Uterus (tissue), 3 donors: ENCODE measurements at regions not wholly inside any gene's neighbourhood (a gene's known extent, or its start where the extent isn't known, plus 50 kb on each side); places are given as distances from the start of the nearest gene placed in this dataset.

Experiments
- DNase-seq, 2 donors: peaks; one replicate each; pipeline ENCODE4 v3.0.0-alpha.2; 2019 to 2020
- H3K27ac ChIP-seq, 2 donors: fragments of 200-600 bp; sonication (generic); 1 replicate in 1 of 2; 2 replicates in 1 of 2; pipeline ENCODE4 v1.5.1; 2016 to 2018
- H3K27me3 ChIP-seq, 2 donors: fragments of 200-600 bp; sonication (generic); one replicate each; pipeline ENCODE4 v1.5.1; 2018 to 2019; ENCODE audit warnings: control low read depth in 1 of 2
- H3K36me3 ChIP-seq, 2 donors: fragments of 200-600 bp; sonication (generic); one replicate each; pipeline ENCODE4 v1.5.1; 2019; ENCODE audit warnings: control low read depth in 1 of 2
- H3K4me1 ChIP-seq, 2 donors: fragments of 200-600 bp; sonication (generic); one replicate each; pipeline ENCODE4 v1.5.1; 2018 to 2019; ENCODE audit warnings: control low read depth in 1 of 2
- H3K4me3 ChIP-seq, 2 donors: fragments of 200-600 bp; sonication (generic); 1 replicate in 1 of 2; 2 replicates in 1 of 2; pipeline ENCODE4 v1.5.1; 2018 to 2019; ENCODE audit warnings: mild to moderate bottlenecking in 1 of 2
- H3K9me3 ChIP-seq, 2 donors: fragments of 200-600 bp; sonication (generic); one replicate each; pipeline ENCODE4 v1.5.1; 2019; ENCODE audit warnings: control low read depth in 1 of 2
- POLR2A ChIP-seq, 2 donors: fragments of 450-650 bp; IDR thresholded peaks; one replicate each; pipeline ENCODE4 v1.6.1; 2016; ENCODE audit warnings: antibody characterized with exemption in 2 of 2, mild to moderate bottlenecking in 1 of 2, moderate library complexity in 1 of 2
- intact Hi-C: fragments of 100-400 bp; cut with DNase I; formaldehyde crosslinking; loops from one replicate; pipeline ENCODE4 v1.15.1; 2023; ENCODE audit warnings: low total_unique reads
- TF ChIP-seq, protein P1 (sequence below), 4 experiments: fragments of 200-600 bp in 2 of 4; fragments of 450-650 bp in 2 of 4; sonication (generic) in 2 of 4; IDR thresholded peaks; one replicate each; pipeline ENCODE4 v1.5.1; 2016 to 2019; ENCODE audit warnings: antibody characterized with exemption in 4 of 4, mild to moderate bottlenecking in 2 of 4, moderate library complexity in 1 of 4
- donor health status: DM: yes; HTN: yes; CAD: no.

DNA sequence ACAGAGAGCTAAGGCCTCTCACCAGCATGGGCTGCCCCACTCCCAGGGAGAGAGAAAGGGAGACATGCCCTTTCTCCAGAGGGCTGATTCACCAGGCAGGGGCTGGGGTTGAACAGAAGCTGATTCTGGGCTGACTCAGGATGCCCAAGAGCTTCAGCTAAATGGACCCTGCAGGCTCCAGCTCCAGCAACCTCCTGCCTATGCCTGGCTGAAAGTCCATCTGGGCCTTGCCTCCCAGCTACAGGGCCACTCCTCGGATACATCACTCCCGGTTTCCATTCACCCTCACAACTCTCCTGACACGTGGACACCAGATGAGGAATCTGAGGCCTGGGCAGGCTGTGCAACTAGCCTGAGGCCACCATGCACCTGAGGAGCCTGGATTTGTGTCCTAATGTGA is 215.5 kb downstream of the BUD13 start:
- Histone ChIP-seq H3K27me3 (no peaks in the 10 kb centered on the region), H3K4me1 (no peaks in the 10 kb centered on the region), H3K27ac (no peak overlapping the region), H3K9me3 (no peaks in the 10 kb centered on the region), H3K4me3 (no peak overlapping the region), H3K36me3 (no peaks in the 10 kb centered on the region)
- no peak for DNase-seq
- intact Hi-C loops = no loop called here
- TF ChIP-seq, protein P1, sequence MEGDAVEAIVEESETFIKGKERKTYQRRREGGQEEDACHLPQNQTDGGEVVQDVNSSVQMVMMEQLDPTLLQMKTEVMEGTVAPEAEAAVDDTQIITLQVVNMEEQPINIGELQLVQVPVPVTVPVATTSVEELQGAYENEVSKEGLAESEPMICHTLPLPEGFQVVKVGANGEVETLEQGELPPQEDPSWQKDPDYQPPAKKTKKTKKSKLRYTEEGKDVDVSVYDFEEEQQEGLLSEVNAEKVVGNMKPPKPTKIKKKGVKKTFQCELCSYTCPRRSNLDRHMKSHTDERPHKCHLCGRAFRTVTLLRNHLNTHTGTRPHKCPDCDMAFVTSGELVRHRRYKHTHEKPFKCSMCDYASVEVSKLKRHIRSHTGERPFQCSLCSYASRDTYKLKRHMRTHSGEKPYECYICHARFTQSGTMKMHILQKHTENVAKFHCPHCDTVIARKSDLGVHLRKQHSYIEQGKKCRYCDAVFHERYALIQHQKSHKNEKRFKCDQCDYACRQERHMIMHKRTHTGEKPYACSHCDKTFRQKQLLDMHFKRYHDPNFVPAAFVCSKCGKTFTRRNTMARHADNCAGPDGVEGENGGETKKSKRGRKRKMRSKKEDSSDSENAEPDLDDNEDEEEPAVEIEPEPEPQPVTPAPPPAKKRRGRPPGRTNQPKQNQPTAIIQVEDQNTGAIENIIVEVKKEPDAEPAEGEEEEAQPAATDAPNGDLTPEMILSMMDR (IDR thresholded peaks at IDR 0.05) = no peak
- no peak for TF ChIP-seq POLR2A (IDR thresholded peaks at IDR 0.05)

DNA sequence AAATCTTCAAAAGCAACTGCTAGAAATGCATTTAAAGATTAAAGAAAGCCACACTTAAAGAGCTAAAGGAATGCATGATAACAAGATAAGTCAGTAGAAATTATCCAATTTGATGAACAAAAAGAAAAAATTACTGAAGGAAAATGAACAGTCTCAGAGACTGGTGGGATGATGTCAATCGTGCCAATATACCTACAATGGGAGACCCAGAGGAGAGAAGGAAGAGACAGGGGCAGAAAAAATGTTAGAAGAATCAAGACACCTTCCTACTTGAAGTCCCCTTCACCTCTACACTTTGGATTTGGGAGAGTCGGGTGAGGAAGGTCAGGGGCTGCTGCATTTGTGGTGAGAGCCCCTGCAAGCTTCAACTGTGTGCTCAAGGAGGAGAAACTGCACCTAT is 216.3 kb downstream of the BUD13 start:
- H3K27me3 ChIP-seq = no peaks in the 10 kb centered on the region
- no peak for DNase-seq
- H3K36me3 ChIP-seq = no peaks in the 10 kb centered on the region
- H3K4me3 ChIP-seq = no peak overlapping the region
- no peak for TF ChIP-seq POLR2A (IDR thresholded peaks at IDR 0.05)
- TF ChIP-seq, protein P1 (IDR thresholded peaks at IDR 0.05) = no peak
- intact Hi-C loops = no loop called here
- no peaks in the 10 kb centered on the region for H3K4me1 ChIP-seq
- H3K9me3 ChIP-seq = no peaks in the 10 kb centered on the region
- H3K27ac ChIP-seq = no peak overlapping the region

DNA sequence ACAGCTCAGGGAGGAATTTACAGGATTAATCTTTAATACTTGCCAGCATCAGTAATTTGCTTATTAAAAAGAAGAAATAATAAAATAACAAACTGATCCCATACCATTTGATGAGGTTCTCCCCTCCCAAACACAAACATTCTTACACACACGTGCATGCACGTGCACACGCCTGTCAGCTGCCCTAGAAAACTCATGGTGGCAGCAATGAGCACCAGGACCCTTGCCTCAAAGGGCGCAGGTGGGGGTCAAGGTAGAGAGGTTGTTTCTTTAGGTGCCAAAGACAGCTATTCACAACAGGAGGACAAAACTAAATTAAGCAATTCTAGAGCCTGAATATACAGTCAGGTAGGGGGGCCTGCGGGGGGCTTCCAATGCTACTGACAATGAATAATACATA is 219.3 kb downstream of the BUD13 start:
- no peaks in the 10 kb centered on the region for H3K36me3 ChIP-seq
- no peak overlapping the region for H3K27ac ChIP-seq
- TF ChIP-seq POLR2A (IDR thresholded peaks at IDR 0.05) = no peak
- TF ChIP-seq, protein P1 (IDR thresholded peaks at IDR 0.05) = no peak
- no peak overlapping the region for H3K4me3 ChIP-seq
- intact Hi-C loops = no loop called here
- no peaks in the 10 kb centered on the region for H3K27me3 ChIP-seq
- no peaks in the 10 kb centered on the region for H3K4me1 ChIP-seq
- no peak for DNase-seq
- no peaks in the 10 kb centered on the region for H3K9me3 ChIP-seq

DNA sequence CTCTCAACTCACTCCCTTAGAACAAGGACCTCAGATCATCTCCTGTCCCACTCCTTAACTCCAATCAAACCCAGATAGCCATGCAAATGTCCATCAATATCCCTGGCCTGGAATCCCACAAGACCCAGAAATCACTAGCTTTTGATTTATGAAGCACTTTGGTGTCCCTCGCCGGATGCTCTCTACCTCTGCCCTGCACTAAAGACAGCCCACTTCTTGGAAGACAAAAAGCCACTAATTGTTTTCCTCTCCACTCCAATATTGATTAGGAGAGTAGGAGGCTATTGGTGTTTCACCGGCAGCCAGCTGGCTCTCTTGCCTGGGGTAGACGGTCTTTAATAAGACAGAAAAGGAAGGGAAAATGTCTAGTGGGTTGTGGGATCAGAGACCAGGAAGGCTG is 221.2 kb downstream of the BUD13 start:
- intact Hi-C loops = no loop called here
- Histone ChIP-seq H3K27me3 (no peaks in the 10 kb centered on the region), H3K4me1 (no peaks in the 10 kb centered on the region), H3K9me3 (no peaks in the 10 kb centered on the region), H3K27ac (no peak overlapping the region), H3K36me3 (no peaks in the 10 kb centered on the region), H3K4me3 (no peak overlapping the region)
- no peak for TF ChIP-seq POLR2A (IDR thresholded peaks at IDR 0.05)
- TF ChIP-seq, protein P1 (IDR thresholded peaks at IDR 0.05) = no peak
- no peak for DNase-seq

DNA sequence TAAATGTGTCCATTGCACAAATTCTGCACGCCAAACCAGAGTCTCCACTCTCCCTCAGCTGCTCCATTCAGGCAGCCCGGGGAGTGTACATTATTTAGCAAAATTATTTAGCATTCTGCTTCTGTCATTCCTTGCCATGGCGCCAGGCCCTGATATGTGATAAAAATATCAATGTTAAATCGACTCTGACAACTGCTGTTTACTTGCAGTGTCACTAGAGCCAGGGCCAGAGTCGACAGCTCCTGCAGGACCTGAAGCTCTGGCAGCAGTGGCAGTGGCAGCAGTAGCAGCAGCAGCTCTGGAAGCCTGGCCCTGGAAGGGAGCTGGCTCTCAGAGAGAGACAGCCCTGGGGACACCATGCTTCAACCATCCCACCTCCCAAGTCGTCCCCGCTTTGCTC is 224.5 kb downstream of the BUD13 start:
- DNase-seq = no peak

More for the DNA sequence above, 224.5 kb downstream of the BUD13 start:
- H3K27ac ChIP-seq = no peak overlapping the region
- H3K9me3 ChIP-seq = no peaks in the 10 kb centered on the region
- no peak overlapping the region for H3K4me3 ChIP-seq
- intact Hi-C loops = no loop called here
- H3K4me1 ChIP-seq = no peaks in the 10 kb centered on the region
- TF ChIP-seq, protein P1 (IDR thresholded peaks at IDR 0.05) = no peak
- no peak for TF ChIP-seq POLR2A (IDR thresholded peaks at IDR 0.05)
- no peaks in the 10 kb centered on the region for H3K27me3 ChIP-seq
- H3K36me3 ChIP-seq = no peaks in the 10 kb centered on the region
